Left lobe of liver (tissue), 2 donors: ENCODE measurements at regions not wholly inside any gene's neighbourhood (a gene's known extent, or its start where the extent isn't known, plus 50 kb on each side); places are given as distances from the start of the nearest gene placed in this dataset.
"Not testable (repeated sequence)": the region's sequence is repeated elsewhere in the genome, so short reads cannot be mapped to it uniquely, and the experiment has no call there.

Source experiments
- ATAC-seq: fragments of 200-7000 bp; cut with Tn5 transposase; one replicate; pipeline ENCODE4 v1.9.1; 2020; ENCODE audit warnings: mild to moderate bottlenecking, moderate library complexity
- DNase-seq: peaks from one replicate; pipeline ENCODE4 v3.0.0-alpha.2; 2020; ENCODE audit warnings: low spot score
- donor health status: DM: no; HTN: no; CAD: no; lungs with moderate emphysema.
- donor health status: DM: no; HTN: yes; CAD: no.

GRCh38 chr2:47964277-47964676, 58.0 kb upstream of the FBXO11 start:
- no peak for ATAC-seq
- no peak for DNase-seq

- DNase-seq (no peak), ATAC-seq (no peak)
Observed at GRCh38 chr2:47964722-47965434, 58.6 kb upstream of the FBXO11 start.

- DNase-seq, ATAC-seq: not testable (repeated sequence)
Observed at GRCh38 chr2:47976728-47977127, 70.4 kb upstream of the FBXO11 start.

- no peak for ATAC-seq
Observed at GRCh38 chr2:47984041-47984440, 77.7 kb upstream of the FBXO11 start.

GRCh38 chr2:47990503-47990902, 84.2 kb upstream of the FBXO11 start:
- ATAC-seq (no peak), DNase-seq (no peak)

More at GRCh38 chr2:47984041-47984440, 77.7 kb upstream of the FBXO11 start:
- DNase-seq, result no peak

GRCh38 chr2:47992671-47993070, 86.4 kb upstream of the FBXO11 start:
- no peak for DNase-seq
- no peak for ATAC-seq

- no peak for DNase-seq
- ATAC-seq, result no peak
Observed at GRCh38 chr2:47996808-47997207, 90.5 kb upstream of the FBXO11 start.

- DNase-seq, result no peak
- no peak for ATAC-seq
Observed at GRCh38 chr2:47999512-47999911, 93.2 kb upstream of the FBXO11 start.

- peak; percentile 67 for ATAC-seq
- DNase-seq, result no peak
Observed at GRCh38 chr2:48001498-48001897, 95.2 kb upstream of the FBXO11 start.

GRCh38 chr2:48006094-48006493, 99.8 kb upstream of the FBXO11 start:
- ATAC-seq (no peak), DNase-seq (no peak)

- DNase-seq, result no peak
- ATAC-seq, result no peak
Observed at GRCh38 chr2:48007699-48008268, 101.5 kb upstream of the FBXO11 start.

- ATAC-seq, result no peak
- no peak for DNase-seq
Observed at GRCh38 chr2:48009256-48009655, 103.0 kb upstream of the FBXO11 start.

- ATAC-seq (no peak), DNase-seq (no peak)
Observed at GRCh38 chr2:48015421-48015820, 109.1 kb upstream of the FBXO11 start.

GRCh38 chr2:48016225-48017019, 110.1 kb upstream of the FBXO11 start:
- no peak for DNase-seq

GRCh38 chr2:48017136-48017535, 110.8 kb upstream of the FBXO11 start:
- no peak for DNase-seq
- ATAC-seq, result no peak

More at GRCh38 chr2:48016225-48017019, 110.1 kb upstream of the FBXO11 start:
- ATAC-seq, result no peak

GRCh38 chr2:48018480-48018879, 112.2 kb upstream of the FBXO11 start:
- no peak for ATAC-seq
- DNase-seq, result no peak

- DNase-seq (no peak), ATAC-seq (no peak)
Observed at GRCh38 chr2:48026865-48027264, 120.6 kb upstream of the FBXO11 start.

GRCh38 chr2:48032765-48033164, 126.5 kb upstream of the FBXO11 start:
- DNase-seq, result no peak
- ATAC-seq, result no peak

GRCh38 chr2:48034295-48034694, 128.0 kb upstream of the FBXO11 start:
- ATAC-seq (no peak), DNase-seq (no peak)

GRCh38 chr2:48036312-48036711, 130.0 kb upstream of the FBXO11 start:
- DNase-seq, result no peak
- ATAC-seq, result no peak

GRCh38 chr2:48039209-48039990, 133.1 kb upstream of the FBXO11 start:
- DNase-seq (no peak), ATAC-seq (no peak)
